GM12891 (cell line): ENCODE measurements at regions not wholly inside any gene's neighbourhood (a gene's known extent, or its start where the extent isn't known, plus 50 kb on each side); places are given as distances from the start of the nearest gene placed in this dataset.
"Not testable (repeated sequence)": the region's sequence is repeated elsewhere in the genome, so short reads cannot be mapped to it uniquely, and the experiment has no call there.

Source experiments
- POLR2A ChIP-seq: IDR thresholded peaks from 2 replicates; pipeline ENCODE4 v1.6.1; 2011; ENCODE audit warnings: low read depth, low read length, control low read depth
- POLR2AphosphoS5 ChIP-seq: IDR thresholded peaks from 2 replicates; pipeline ENCODE4 v1.6.1; 2011; ENCODE audit warnings: low read depth, low read length, control low read depth
- TAF1 ChIP-seq: IDR thresholded peaks from 2 replicates; pipeline ENCODE4 v1.6.1; 2011; ENCODE audit warnings: low read depth, low read length, control low read depth

DNA sequence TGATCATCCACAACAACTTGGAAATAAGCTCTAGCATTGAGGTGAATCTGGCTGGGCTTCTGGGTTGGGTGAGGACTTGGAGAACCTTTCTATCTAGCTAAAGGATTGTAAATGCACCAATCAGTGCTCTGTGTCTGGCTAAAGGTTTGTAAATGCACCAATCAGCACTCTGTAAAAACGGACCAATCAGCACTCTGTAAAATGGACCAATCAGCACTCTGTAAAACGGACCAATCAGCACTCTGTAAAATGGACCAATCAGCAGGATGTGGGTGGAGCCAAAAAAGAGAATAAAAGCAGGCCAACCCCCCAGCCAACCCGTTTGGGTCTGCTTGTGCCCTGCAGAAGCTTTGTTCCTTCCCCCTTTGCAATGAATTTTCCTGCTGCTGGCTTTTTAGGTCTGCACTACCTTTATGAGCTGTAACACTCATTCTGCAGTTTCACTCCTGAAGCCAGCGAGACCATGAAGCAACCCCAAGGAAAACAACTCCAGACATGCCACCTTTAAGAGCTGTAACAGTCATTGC lies 135.2 kb upstream of the PDE1C start:
- not testable (repeated sequence) for TF ChIP-seq POLR2A, POLR2AphosphoS5, TAF1
